ENCODE measurements at regions not wholly inside any gene's neighbourhood (a gene's known extent, or its start where the extent isn't known, plus 50 kb on each side); places are given as distances from the start of the nearest gene placed in this dataset.
"Not testable (repeated sequence)": the region's sequence is repeated elsewhere in the genome, so short reads cannot be mapped to it uniquely, and the experiment has no call there.

- Mint-ChIP-seq H3K4me3 (no peak overlapping the region), H3K27me3 (ENCODE audit: low read depth) (peaks cover 27% of the 10 kb centered on the region), H3K27ac (no peak overlapping the region), H3K36me3 (ENCODE audit: insufficient read depth in 2 of 2) (no peaks in the 10 kb centered on the region), H3K4me1 (ENCODE audit: low read depth) (no peaks in the 10 kb centered on the region), H3K9me3 (no peaks in the 10 kb centered on the region)
- DNase-seq, result no peak
- ATAC-seq (replicated peaks in 1 of 2), result no peak
Observed at GRCh38 chr1:178651742-178652141, 73.3 kb upstream of the RALGPS2 start.

DNA sequence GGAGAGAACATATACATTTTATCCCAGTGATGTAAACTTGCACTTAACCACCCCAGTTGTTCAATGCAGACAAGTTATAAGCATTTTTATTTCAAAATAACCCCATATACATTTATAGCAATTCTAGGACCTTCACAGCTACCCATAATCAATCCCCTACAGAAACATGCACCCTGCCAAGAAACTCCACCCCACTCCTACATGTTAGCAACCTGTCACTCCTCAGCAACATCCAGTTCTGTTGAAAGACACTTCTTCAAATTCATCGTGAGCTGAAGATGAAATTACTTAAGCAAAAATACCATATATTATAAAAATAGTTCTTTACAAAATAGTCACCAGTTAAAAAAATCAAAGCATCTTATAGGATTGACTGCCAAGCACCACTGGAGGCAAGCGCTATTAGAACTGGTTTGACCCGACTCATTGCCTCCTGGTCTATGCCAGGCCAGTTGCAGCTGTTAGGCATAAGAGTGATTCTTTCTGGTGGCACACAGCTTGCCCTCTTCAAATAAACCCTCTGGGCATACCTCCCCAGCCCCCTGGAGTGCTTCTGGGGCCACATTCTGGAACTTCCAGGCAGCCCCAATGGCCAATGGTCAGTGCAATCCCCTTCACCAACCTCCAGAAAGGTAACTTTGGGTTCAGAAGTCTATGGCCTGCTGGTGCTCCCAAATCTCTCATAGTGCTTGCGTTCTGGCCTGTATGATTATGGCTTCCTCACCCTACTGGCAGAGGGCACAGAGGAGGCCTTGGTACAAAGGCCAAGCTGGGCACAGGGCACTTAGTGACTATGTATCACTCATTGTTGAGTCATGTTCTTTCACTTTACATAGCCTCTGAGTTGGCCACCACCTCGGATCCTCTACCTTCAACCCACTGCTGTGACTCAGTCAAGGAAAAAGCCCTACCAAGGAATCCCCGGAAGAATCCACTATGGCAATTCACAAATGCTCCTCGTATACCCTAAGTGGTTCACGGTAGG is 72.2 kb upstream of the RALGPS2 start:
- DNase-seq (no peak), ATAC-seq (replicated peaks in 1 of 2) (no peak)
- H3K4me1 Mint-ChIP-seq (ENCODE audit: low read depth), result no peaks in the 10 kb centered on the region
- no peaks in the 10 kb centered on the region for H3K36me3 Mint-ChIP-seq (ENCODE audit: insufficient read depth in 2 of 2)
- H3K4me3 Mint-ChIP-seq, result no peak overlapping the region
- H3K9me3 Mint-ChIP-seq, result no peaks in the 10 kb centered on the region
- no peak overlapping the region for H3K27ac Mint-ChIP-seq
- peaks cover 25% of the 10 kb centered on the region for H3K27me3 Mint-ChIP-seq (ENCODE audit: low read depth)

- Mint-ChIP-seq H3K4me3 (no peak overlapping the region), H3K9me3 (no peaks in the 10 kb centered on the region), H3K27me3 (ENCODE audit: low read depth) (peaks cover 24% of the 10 kb centered on the region), H3K27ac (no peak overlapping the region), H3K4me1 (ENCODE audit: low read depth) (no peaks in the 10 kb centered on the region), H3K36me3 (ENCODE audit: insufficient read depth in 2 of 2) (no peaks in the 10 kb centered on the region)
- no peak for DNase-seq
- ATAC-seq (replicated peaks in 1 of 2), result no peak
Observed at GRCh38 chr1:178659789-178660208, 65.2 kb upstream of the RALGPS2 start.

DNA sequence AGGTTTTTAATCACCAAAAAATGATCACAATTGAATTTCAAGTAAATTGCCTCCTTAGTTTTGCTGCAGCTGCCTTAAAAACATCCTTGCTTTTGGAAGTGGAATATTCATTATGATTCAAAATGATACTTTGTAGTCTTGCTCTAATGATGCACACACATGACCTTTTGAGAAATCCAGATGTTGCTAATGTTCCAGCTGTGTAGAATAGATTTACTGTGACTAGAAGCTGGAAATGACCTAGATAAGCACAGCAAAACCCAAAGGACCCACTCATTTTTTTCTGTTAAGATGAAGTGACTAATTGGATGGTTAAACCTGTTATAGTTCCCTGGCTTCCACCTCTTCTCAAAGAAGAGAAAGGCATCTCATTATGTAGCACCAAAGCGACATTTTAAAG is 64.6 kb upstream of the RALGPS2 start:
- H3K27me3 Mint-ChIP-seq (ENCODE audit: low read depth), result peaks cover 30% of the 10 kb centered on the region
- no peaks in the 10 kb centered on the region for H3K9me3 Mint-ChIP-seq
- ATAC-seq (replicated peaks in 1 of 2) (no peak), DNase-seq (no peak)
- H3K36me3 Mint-ChIP-seq (ENCODE audit: insufficient read depth in 2 of 2), result no peaks in the 10 kb centered on the region
- H3K27ac Mint-ChIP-seq, result no peak overlapping the region
- H3K4me1 Mint-ChIP-seq (ENCODE audit: low read depth), result no peaks in the 10 kb centered on the region
- H3K4me3 Mint-ChIP-seq, result no peak overlapping the region

- no peaks in the 10 kb centered on the region for H3K4me1 Mint-ChIP-seq (ENCODE audit: low read depth)
- no peak for ATAC-seq (replicated peaks in 1 of 2)
- H3K36me3 Mint-ChIP-seq (ENCODE audit: insufficient read depth in 2 of 2), result no peaks in the 10 kb centered on the region
- H3K27me3 Mint-ChIP-seq (ENCODE audit: low read depth), result peaks cover 31% of the 10 kb centered on the region
- H3K9me3 Mint-ChIP-seq, result no peaks in the 10 kb centered on the region
- H3K27ac Mint-ChIP-seq, result no peak overlapping the region
- no peak overlapping the region for H3K4me3 Mint-ChIP-seq
- DNase-seq, result no peak
Observed at GRCh38 chr1:178664278-178664677, 60.8 kb upstream of the RALGPS2 start.

- H3K4me1 Mint-ChIP-seq (ENCODE audit: low read depth), result no peaks in the 10 kb centered on the region
- H3K36me3 Mint-ChIP-seq (ENCODE audit: insufficient read depth in 2 of 2), result no peaks in the 10 kb centered on the region
- H3K9me3 Mint-ChIP-seq, result no peaks in the 10 kb centered on the region
- no peak for ATAC-seq (replicated peaks in 1 of 2)
- no peak overlapping the region for H3K4me3 Mint-ChIP-seq
- H3K27ac Mint-ChIP-seq, result no peak overlapping the region
- no peak for DNase-seq
- peaks cover 31% of the 10 kb centered on the region for H3K27me3 Mint-ChIP-seq (ENCODE audit: low read depth)
Observed at GRCh38 chr1:178665579-178665978, 59.5 kb upstream of the RALGPS2 start.

- not testable (repeated sequence) for H3K4me1 Mint-ChIP-seq (ENCODE audit: low read depth); ATAC-seq (replicated peaks in 1 of 2); H3K4me3 Mint-ChIP-seq; H3K36me3 Mint-ChIP-seq (ENCODE audit: insufficient read depth in 2 of 2); DNase-seq; H3K27ac Mint-ChIP-seq; H3K9me3 Mint-ChIP-seq
- H3K27me3 Mint-ChIP-seq (ENCODE audit: low read depth), result peaks cover 31% of the 10 kb centered on the region
Observed at GRCh38 chr1:178666891-178667290, 58.2 kb upstream of the RALGPS2 start.

DNA sequence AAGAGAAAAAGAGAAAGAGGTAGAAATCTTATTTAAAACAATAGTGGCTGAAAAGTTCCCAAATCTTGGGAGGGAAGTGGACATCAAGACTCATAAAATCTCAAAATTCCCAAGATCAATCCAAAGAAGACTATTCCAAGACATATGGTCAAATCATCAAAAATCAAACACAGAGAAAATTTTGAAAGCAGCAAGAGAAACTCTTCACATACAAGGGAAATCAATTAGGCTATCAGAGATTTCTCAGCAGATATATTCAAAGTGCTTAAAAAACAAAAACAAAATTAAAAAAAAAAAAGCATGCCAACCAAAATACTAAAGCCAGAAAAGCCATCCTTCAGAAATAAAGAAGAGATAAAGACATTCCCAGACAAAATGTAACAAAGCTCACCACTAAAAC is 52.6 kb upstream of the RALGPS2 start:
- Mint-ChIP-seq H3K27me3 (ENCODE audit: low read depth) (peaks cover 5% of the 10 kb centered on the region), H3K9me3 (peaks cover 5 to 6% of the 10 kb centered on the region in 2 donors), H3K4me1 (ENCODE audit: low read depth) (no peaks in the 10 kb centered on the region), H3K36me3 (ENCODE audit: insufficient read depth in 2 of 2) (peaks cover 4 to 5% of the 10 kb centered on the region in 2 donors), H3K4me3 (no peak overlapping the region), H3K27ac (no peak overlapping the region)
- no peak for ATAC-seq (replicated peaks in 1 of 2)
- no peak for DNase-seq

- not testable (repeated sequence) for DNase-seq; H3K9me3 Mint-ChIP-seq; ATAC-seq (replicated peaks in 1 of 2); H3K4me3 Mint-ChIP-seq; H3K27me3 Mint-ChIP-seq (ENCODE audit: low read depth); H3K4me1 Mint-ChIP-seq (ENCODE audit: low read depth); H3K27ac Mint-ChIP-seq; H3K36me3 Mint-ChIP-seq (ENCODE audit: insufficient read depth in 2 of 2)
Observed at GRCh38 chr1:178674559-178674958, 50.5 kb upstream of the RALGPS2 start.
